Endometrium (tissue), 2 donors: ENCODE measurements at regions not wholly inside any gene's neighbourhood (a gene's known extent, or its start where the extent isn't known, plus 50 kb on each side); places are given as distances from the start of the nearest gene placed in this dataset.
"Not testable (repeated sequence)": the region's sequence is repeated elsewhere in the genome, so short reads cannot be mapped to it uniquely, and the experiment has no call there.

Experiments
- FAIRE-seq: peaks from 2 replicates; lab custom pipeline; 2012; peaks lifted over from hg19 to GRCh38; lab: Jason Lieb, UNC
- donor health status: control.
- donor health status: control.

- no peak for FAIRE-seq
These were observed 251.6 kb upstream of the DUSP10 start for GRCh38 chr1:221993444-221993948.

GRCh38 chr1:221992427-221992826 lies 250.5 kb upstream of the DUSP10 start:
- FAIRE-seq = no peak

- no peak for FAIRE-seq
These were observed 249.3 kb upstream of the DUSP10 start for GRCh38 chr1:221991221-221991620.

- no peak for FAIRE-seq
These were observed 247.9 kb upstream of the DUSP10 start for GRCh38 chr1:221989741-221990140.

DNA sequence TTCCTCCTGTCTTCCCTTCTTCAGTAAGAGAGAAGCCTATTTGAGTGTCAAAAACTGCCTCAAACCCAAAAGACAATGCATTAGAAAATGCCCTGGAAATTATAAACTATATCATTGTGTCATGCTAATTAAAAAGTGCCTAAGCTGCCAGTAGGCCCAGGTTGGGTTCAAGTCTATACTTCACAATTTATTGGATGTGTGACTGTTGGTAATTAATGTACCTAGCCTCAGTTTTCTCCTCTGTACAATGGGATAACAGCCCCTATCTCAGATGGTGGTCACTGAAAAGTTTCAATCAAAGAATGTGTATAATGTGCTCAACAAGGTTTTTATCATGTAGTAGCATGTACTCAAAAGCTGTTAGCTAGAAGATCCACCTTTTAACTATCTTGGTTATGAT lies 246.9 kb upstream of the DUSP10 start:
- no peak for FAIRE-seq

GRCh38 chr1:221987860-221988520 lies 246.1 kb upstream of the DUSP10 start:
- FAIRE-seq = no peak

GRCh38 chr1:221983444-221983843 lies 241.6 kb upstream of the DUSP10 start:
- FAIRE-seq = no peak

DNA sequence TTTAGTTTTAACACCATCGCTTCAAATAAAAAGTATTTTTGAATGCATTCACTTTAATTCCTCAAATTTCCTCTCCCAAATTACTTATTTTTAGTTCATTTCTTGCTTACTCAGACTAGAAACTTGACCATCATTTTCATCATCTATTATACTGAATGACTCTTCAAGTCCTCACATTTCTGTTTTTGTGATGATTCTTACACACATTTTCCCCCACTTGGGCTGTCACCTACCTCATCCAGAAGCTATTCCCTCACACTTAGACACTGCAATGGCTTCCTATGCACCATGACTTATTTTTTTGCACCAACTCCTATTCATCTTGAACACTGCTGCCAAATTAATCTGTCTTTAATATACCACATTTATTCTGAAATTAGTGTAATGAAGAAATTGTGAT lies 239.6 kb upstream of the DUSP10 start:
- FAIRE-seq = no peak

- no peak for FAIRE-seq
These were observed 237.6 kb upstream of the DUSP10 start for GRCh38 chr1:221979444-221980032.

GRCh38 chr1:221978631-221979334 lies 236.9 kb upstream of the DUSP10 start:
- not testable (repeated sequence) for FAIRE-seq

DNA sequence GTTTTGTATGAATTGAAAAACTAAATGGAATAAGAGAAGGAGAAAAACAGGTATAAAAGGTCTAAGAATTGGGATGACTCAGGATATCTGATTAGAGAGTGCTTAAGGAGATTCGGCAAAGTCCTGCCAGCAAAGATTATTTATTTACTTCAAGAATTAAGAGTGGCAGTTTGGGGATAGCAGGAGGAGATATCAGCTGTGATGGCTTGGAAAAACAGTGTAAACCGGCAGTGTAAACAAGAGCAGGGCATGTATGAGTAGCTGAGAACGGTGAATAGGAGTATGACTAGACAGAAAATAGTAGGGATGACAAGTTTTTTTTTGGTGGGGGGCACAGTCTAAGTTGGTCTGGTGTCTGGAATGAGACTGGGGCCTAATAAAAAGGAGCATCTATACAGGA lies 231.9 kb upstream of the DUSP10 start:
- FAIRE-seq = not testable (repeated sequence)

GRCh38 chr1:221972276-221973235 lies 230.7 kb upstream of the DUSP10 start:
- FAIRE-seq = no peak

GRCh38 chr1:221971035-221971434 lies 229.1 kb upstream of the DUSP10 start:
- FAIRE-seq = not testable (repeated sequence)

GRCh38 chr1:221969298-221969858 lies 227.5 kb upstream of the DUSP10 start:
- not testable (repeated sequence) for FAIRE-seq

DNA sequence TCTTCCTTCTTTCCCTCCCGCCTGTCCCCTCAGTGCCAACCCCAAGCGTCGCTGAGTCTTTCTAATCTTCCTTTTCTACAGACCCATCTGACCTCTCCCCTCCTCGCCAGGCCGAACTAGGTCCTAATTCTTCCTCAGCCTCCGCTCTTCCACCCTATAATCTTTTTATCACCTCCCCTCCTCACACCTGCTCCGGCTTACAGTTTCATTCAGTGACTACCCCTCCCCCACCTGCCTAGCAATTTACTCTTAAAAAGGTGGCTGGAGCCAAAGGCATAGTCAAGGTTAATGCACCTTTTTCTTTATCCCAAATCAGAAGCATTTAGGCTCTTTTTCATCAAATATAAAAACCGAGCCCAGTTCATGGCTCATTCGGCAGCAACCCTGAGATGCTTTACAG lies 225.6 kb upstream of the DUSP10 start:
- FAIRE-seq = not testable (repeated sequence)

- FAIRE-seq = not testable (repeated sequence)
These were observed 225.0 kb upstream of the DUSP10 start for GRCh38 chr1:221966888-221967287.

- FAIRE-seq = not testable (repeated sequence)
These were observed 224.0 kb upstream of the DUSP10 start for GRCh38 chr1:221965891-221966290.

DNA sequence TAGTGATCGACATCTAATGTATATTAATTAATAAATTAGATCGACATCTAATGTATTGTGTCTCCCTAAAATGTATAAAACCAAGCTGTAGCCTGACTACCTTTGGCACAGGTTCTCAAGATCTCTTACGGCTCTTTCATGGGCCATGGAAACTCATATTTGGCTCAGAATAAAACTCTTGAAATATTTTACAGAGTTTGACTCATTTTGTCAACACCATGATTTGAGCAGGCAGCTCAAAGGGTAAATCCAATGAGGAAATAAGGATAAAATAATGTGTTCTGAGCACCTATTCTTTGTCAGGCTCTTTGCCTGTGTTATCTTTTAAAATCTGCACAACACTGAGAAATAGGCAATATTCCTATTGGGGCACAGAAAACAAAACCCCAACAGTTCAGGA lies 223.4 kb upstream of the DUSP10 start:
- no peak for FAIRE-seq

GRCh38 chr1:221963742-221964141 lies 221.9 kb upstream of the DUSP10 start:
- FAIRE-seq = no peak

- FAIRE-seq = no peak
These were observed 220.5 kb upstream of the DUSP10 start for GRCh38 chr1:221962385-221962784.

DNA sequence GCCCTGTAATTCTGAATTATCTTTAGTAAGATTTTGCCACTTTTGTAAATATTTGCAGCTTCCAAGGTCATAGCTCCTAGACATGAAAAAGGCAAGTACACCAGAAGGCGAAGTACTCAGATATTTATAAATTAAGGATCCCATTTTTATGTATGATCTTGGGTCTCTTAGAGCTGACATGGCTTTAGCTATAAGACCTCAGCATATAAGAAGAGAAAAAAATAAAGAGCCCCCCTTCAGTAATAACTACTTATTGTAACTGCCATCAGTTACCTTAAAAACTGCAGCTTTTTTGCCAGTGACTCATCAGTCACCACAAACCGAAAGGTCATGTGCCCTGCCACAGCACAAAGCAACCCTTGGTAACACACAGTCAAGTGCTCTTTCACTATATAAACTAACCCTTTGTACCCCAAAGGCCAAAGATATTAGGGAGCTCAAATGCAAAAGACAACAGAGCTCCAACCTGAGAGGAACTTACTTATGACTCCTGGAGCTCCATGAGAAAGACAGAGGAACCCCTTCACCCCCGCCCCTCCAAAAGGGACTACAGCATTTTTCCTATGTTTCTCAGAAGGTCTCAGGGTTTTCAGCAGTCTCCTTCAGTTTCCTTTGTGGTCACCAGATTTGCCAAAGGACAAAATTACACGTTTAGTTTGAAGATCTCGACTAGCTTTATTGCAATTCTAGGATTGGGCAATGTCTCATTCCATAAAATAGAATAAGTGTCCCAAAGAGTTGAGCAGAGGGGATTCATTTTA lies 219.8 kb upstream of the DUSP10 start:
- FAIRE-seq = no peak
